CD14-positive monocyte (primary cell): ENCODE measurements at regions not wholly inside any gene's neighbourhood (a gene's known extent, or its start where the extent isn't known, plus 50 kb on each side); places are given as distances from the start of the nearest gene placed in this dataset.

Experiments
- DNase-seq, 3 donors: peaks; one replicate each; pipeline ENCODE4 v3.0.0-alpha.2; 2011 to 2022
- H2AFZ ChIP-seq: 2 replicates; pipeline ENCODE4 v1.6.0; 2012; ENCODE audit warnings: mild to moderate bottlenecking, low read depth, low read length, inconsistent platforms; ENCODE audit not compliant: insufficient read depth, poor library complexity, severe bottlenecking
- H3K27ac ChIP-seq, 2 donors: 1 replicate in 1 of 2; 2 replicates in 1 of 2; pipeline ENCODE4 v1.5.1; 2012 to 2013; ENCODE audit warnings: low read length in 2 of 2, control low read depth in 1 of 2, inconsistent platforms in 1 of 2, low read depth in 1 of 2, mild to moderate bottlenecking in 1 of 2
- H3K27me3 ChIP-seq, 2 donors: one replicate each; pipeline versions ENCODE4 v1.6.0 to v1.6.1; 2011 to 2013; ENCODE audit warnings: low read length in 2 of 2; ENCODE audit not compliant: control insufficient read depth in 2 of 2, insufficient read depth in 2 of 2
- H3K36me3 ChIP-seq, 2 donors: replicated peaks in 1 of 2; 1 replicate in 1 of 2; 2 replicates in 1 of 2; pipeline versions ENCODE4 v1.5.1 to v1.6.1; 2012 to 2013; ENCODE audit warnings: low read length in 2 of 2, control low read depth in 1 of 2, inconsistent platforms in 1 of 2, mild to moderate bottlenecking in 1 of 2; ENCODE audit not compliant: insufficient read depth in 2 of 2, control insufficient read depth in 1 of 2
- H3K4me1 ChIP-seq, 2 donors: 1 replicate in 1 of 2; 2 replicates in 1 of 2; pipeline versions ENCODE4 v1.5.1 to v1.6.1; 2012 to 2013; ENCODE audit warnings: low read length in 2 of 2, control low read depth in 1 of 2, inconsistent platforms in 1 of 2, mild to moderate bottlenecking in 1 of 2, moderate library complexity in 1 of 2; ENCODE audit not compliant: insufficient read depth in 2 of 2, control insufficient read depth in 1 of 2
- H3K4me2 ChIP-seq: replicated peaks from 2 replicates; pipeline ENCODE3; 2012; ENCODE audit warnings: low read length, moderate library complexity, mild to moderate bottlenecking; ENCODE audit not compliant: poor library complexity, severe bottlenecking; ENCODE audit errors: extremely low read depth
- H3K4me3 ChIP-seq, 3 experiments: fragments of 200-600 bp in 1 of 3; sonication (generic) in 1 of 3; replicated peaks in 1 of 3; 1 replicate in 2 of 3; 2 replicates in 1 of 3; pipeline ENCODE4 v1.5.1; 2011 to 2013; ENCODE audit warnings: low read length in 3 of 3, mild to moderate bottlenecking in 3 of 3, control low read depth in 2 of 3, low read depth in 2 of 3, inconsistent platforms in 1 of 3, moderate library complexity in 1 of 3
- H3K79me2 ChIP-seq: 2 replicates; pipeline ENCODE4 v1.6.0; 2012; ENCODE audit warnings: mild to moderate bottlenecking, control low read depth, inconsistent platforms, low read length, moderate library complexity; ENCODE audit not compliant: insufficient read depth
- H3K9ac ChIP-seq: 2 replicates; pipeline ENCODE4 v1.6.0; 2017; ENCODE audit warnings: low read length, mild to moderate bottlenecking; ENCODE audit not compliant: insufficient read depth, poor library complexity, severe bottlenecking
- H3K9me3 ChIP-seq, 2 donors: replicated peaks in 1 of 2; 1 replicate in 1 of 2; 2 replicates in 1 of 2; pipeline versions ENCODE4 v1.5.1 to v1.6.1; 2012 to 2013; ENCODE audit warnings: low read length in 2 of 2, control low read depth in 1 of 2; ENCODE audit not compliant: control insufficient read depth in 1 of 2, insufficient read depth in 1 of 2
- H4K20me1 ChIP-seq: 2 replicates; pipeline ENCODE4 v1.6.0; 2012; ENCODE audit warnings: mild to moderate bottlenecking, low read length, control low read depth, moderate library complexity; ENCODE audit not compliant: insufficient read depth
- H3K27ac Mint-ChIP-seq, 7 donors: one replicate each; pipeline ENCODE4 v1.8.0; 2020; ENCODE audit warnings: mild to moderate bottlenecking in 7 of 7, mixed read lengths in 7 of 7, moderate library complexity in 6 of 7, inconsistent platforms in 2 of 7
- H3K27me3 Mint-ChIP-seq, 3 donors: one replicate each; pipeline ENCODE4 v1.8.0; 2021 to 2022; ENCODE audit warnings: low read depth in 3 of 3, mild to moderate bottlenecking in 3 of 3, mixed read lengths in 3 of 3, moderate library complexity in 3 of 3, inconsistent platforms in 1 of 3
- H3K36me3 Mint-ChIP-seq, 2 donors: one replicate each; pipeline ENCODE4 v1.8.0; 2020; ENCODE audit warnings: mixed read lengths in 2 of 2, inconsistent platforms in 1 of 2, mild to moderate bottlenecking in 1 of 2
- H3K4me1 Mint-ChIP-seq: one replicate; pipeline ENCODE4 v1.8.0; 2020; ENCODE audit warnings: mild to moderate bottlenecking, mixed read lengths
- H3K4me3 Mint-ChIP-seq, 2 donors: one replicate each; pipeline ENCODE4 v1.8.0; 2020; ENCODE audit warnings: mild to moderate bottlenecking in 2 of 2, mixed read lengths in 2 of 2, moderate library complexity in 1 of 2
- H3K9me3 Mint-ChIP-seq, 7 donors: one replicate each; pipeline ENCODE4 v1.8.0; 2020 to 2022; ENCODE audit warnings: mixed read lengths in 7 of 7, mild to moderate bottlenecking in 6 of 7, moderate library complexity in 6 of 7, inconsistent platforms in 2 of 7
- CTCF ChIP-seq: fragments of 200-600 bp; IDR thresholded peaks from one replicate; pipeline ENCODE4 v1.8.0; 2022; ENCODE audit warnings: antibody characterized with exemption, mild to moderate bottlenecking
- WGBS: methylation state at CpG from one replicate; pipeline ENCODE4 v1.1.5; 2013; ENCODE audit warnings: missing lambda C conversion rate; ENCODE audit not compliant: insufficient coverage; 5-methylcytosine and 5-hydroxymethylcytosine counted together
- intact Hi-C, 2 donors: fragments of 100-400 bp; cut with micrococcal nuclease; formaldehyde crosslinking; loops; one replicate each; pipeline versions ENCODE4 v1.15.0 to v1.15.1; 2023

- no peaks in the 10 kb centered on the region for H3K36me3 Mint-ChIP-seq
- no peaks in the 10 kb centered on the region for H3K27me3 Mint-ChIP-seq
- no peak overlapping the region for H3K4me3 Mint-ChIP-seq
- TF ChIP-seq CTCF: no peak
- no peak overlapping the region for H3K27ac Mint-ChIP-seq
- H3K9me3 Mint-ChIP-seq: peaks cover 0 to 4% (median 2%) of the 10 kb centered on the region in 7 donors
- H3K4me2 ChIP-seq: no peak overlapping the region
- intact Hi-C loops: no loop called here
- no peaks in the 10 kb centered on the region for H3K9me3 ChIP-seq
- no peaks in the 10 kb centered on the region for H3K27me3 ChIP-seq
- no peaks in the 10 kb centered on the region for H3K79me2 ChIP-seq
- no peak overlapping the region for H3K27ac ChIP-seq
- DNase-seq: no peak
- no peaks in the 10 kb centered on the region for H3K36me3 ChIP-seq
- H3K9ac ChIP-seq: no peak overlapping the region
- H2AFZ ChIP-seq: no peak overlapping the region
- H3K4me1 ChIP-seq: no peaks in the 10 kb centered on the region
- no peaks in the 10 kb centered on the region for H4K20me1 ChIP-seq
- H3K4me3 ChIP-seq: no peak overlapping the region
- no peaks in the 10 kb centered on the region for H3K4me1 Mint-ChIP-seq
- WGBS: 95% methylated on average over 2 of the region's 5 CpGs
These were observed 83.9 kb downstream of the RPRM start for GRCh38 chr2:153394686-153395085.

GRCh38 chr2:153394247-153394646 is 84.3 kb downstream of the RPRM start:
- Histone ChIP-seq H3K4me1 (no peaks in the 10 kb centered on the region), H3K4me3 (no peak overlapping the region), H3K36me3 (no peaks in the 10 kb centered on the region), H2AFZ (no peak overlapping the region), H3K4me2 (no peak overlapping the region), H3K27ac (no peak overlapping the region), H3K27me3 (no peaks in the 10 kb centered on the region), H4K20me1 (no peaks in the 10 kb centered on the region), H3K9ac (no peak overlapping the region), H3K79me2 (no peaks in the 10 kb centered on the region), H3K9me3 (no peaks in the 10 kb centered on the region)
- TF ChIP-seq CTCF: no peak
- no peak for DNase-seq
- no peak overlapping the region for H3K27ac Mint-ChIP-seq
- H3K27me3 Mint-ChIP-seq: no peaks in the 10 kb centered on the region
- H3K36me3 Mint-ChIP-seq: no peaks in the 10 kb centered on the region
- intact Hi-C loops: no loop called here
- H3K4me1 Mint-ChIP-seq: no peaks in the 10 kb centered on the region
- peaks cover 0 to 5% (median 2%) of the 10 kb centered on the region in 7 donors for H3K9me3 Mint-ChIP-seq
- H3K4me3 Mint-ChIP-seq: no peak overlapping the region
